Fibroblast of lung (primary cell): ENCODE measurements at regions not wholly inside any gene's neighbourhood (a gene's known extent, or its start where the extent isn't known, plus 50 kb on each side); places are given as distances from the start of the nearest gene placed in this dataset.

ENCODE experiments used
- DNase-seq, 2 donors: peaks; one replicate each; pipeline versions ENCODE4 v3.0.0 to v3.0.0-alpha.2; 2010; ENCODE audit warnings: low read depth in 2 of 2
- H2AFZ ChIP-seq: 2 replicates; pipeline ENCODE4 v1.5.1; 2012; ENCODE audit warnings: low read length, control low read depth, inconsistent platforms
- H3K27ac ChIP-seq: 2 replicates; pipeline ENCODE4 v1.5.1; 2011; ENCODE audit warnings: low read length, control low read depth; ENCODE audit not compliant: insufficient read depth
- H3K27me3 ChIP-seq: 2 replicates; pipeline ENCODE4 v1.5.1; 2011; ENCODE audit warnings: mild to moderate bottlenecking, low read length; ENCODE audit not compliant: control insufficient read depth, insufficient read depth
- H3K36me3 ChIP-seq: 2 replicates; pipeline ENCODE4 v1.5.1; 2011; ENCODE audit warnings: low read length; ENCODE audit not compliant: control insufficient read depth, insufficient read depth
- H3K4me1 ChIP-seq: 2 replicates; pipeline ENCODE4 v1.5.1; 2011; ENCODE audit warnings: low read length; ENCODE audit not compliant: control insufficient read depth, insufficient read depth; ENCODE audit errors: extremely low read depth
- H3K4me2 ChIP-seq: 2 replicates; pipeline ENCODE4 v1.5.1; 2011; ENCODE audit warnings: low read length, control low read depth; ENCODE audit not compliant: insufficient read depth; ENCODE audit errors: extremely low read depth
- H3K4me3 ChIP-seq, 4 experiments: fragments of 200-600 bp in 1 of 4; sonication (generic) in 1 of 4; replicated peaks in 1 of 4; 2 replicates each; pipeline ENCODE4 v1.5.1; 2011 to 2016; ENCODE audit warnings: low read length in 4 of 4, low read depth in 3 of 4, mild to moderate bottlenecking in 3 of 4, control low read depth in 2 of 4, inconsistent platforms in 1 of 4, mixed read lengths in 1 of 4; ENCODE audit not compliant: insufficient read depth in 1 of 4; ENCODE audit errors: control extremely low read depth in 1 of 4
- H3K79me2 ChIP-seq: 2 replicates; pipeline ENCODE4 v1.5.1; 2012; ENCODE audit warnings: mild to moderate bottlenecking, low read length, inconsistent platforms; ENCODE audit not compliant: control insufficient read depth, insufficient read depth
- H3K9ac ChIP-seq: 2 replicates; pipeline ENCODE4 v1.5.1; 2011; ENCODE audit warnings: mild to moderate bottlenecking, low read length, control low read depth; ENCODE audit not compliant: insufficient read depth
- H3K9me3 ChIP-seq: 2 replicates; pipeline ENCODE4 v1.5.1; 2012; ENCODE audit warnings: low read depth, low read length; ENCODE audit not compliant: control insufficient read depth, insufficient read depth
- H4K20me1 ChIP-seq: 2 replicates; pipeline ENCODE4 v1.5.1; 2011; ENCODE audit warnings: low read length; ENCODE audit not compliant: control insufficient read depth, insufficient read depth; ENCODE audit errors: extremely low read depth
- CTCF ChIP-seq, 2 donors: IDR thresholded peaks in 1 of 2; conservative IDR thresholded peaks in 1 of 2; 1 replicate in 1 of 2; 2 replicates in 1 of 2; pipeline ENCODE4 v1.5.1; 2011 to 2012; ENCODE audit warnings: low read length in 2 of 2, control low read depth in 1 of 2, inconsistent platforms in 1 of 2, low read depth in 1 of 2, mild to moderate bottlenecking in 1 of 2
- EZH2 ChIP-seq: IDR thresholded peaks from 2 replicates; pipeline ENCODE4 v1.5.1; 2012; ENCODE audit warnings: low read length, control low read depth, mild to moderate bottlenecking; ENCODE audit errors: missing control alignments

- Histone ChIP-seq H4K20me1 (no peaks in the 10 kb centered on the region), H3K4me3 (no peak overlapping the region), H3K36me3 (no peaks in the 10 kb centered on the region), H3K4me1 (no peaks in the 10 kb centered on the region), H3K79me2 (no peaks in the 10 kb centered on the region), H3K4me2 (no peak overlapping the region), H3K9me3 (no peaks in the 10 kb centered on the region), H3K27ac (no peak overlapping the region), H2AFZ (no peak overlapping the region), H3K27me3 (no peaks in the 10 kb centered on the region), H3K9ac (no peak overlapping the region)
- no peak for DNase-seq
- no peak for TF ChIP-seq EZH2
- no peak for TF ChIP-seq CTCF (conservative IDR thresholded peaks at IDR 0.05 in 1 of 2, IDR thresholded peaks at IDR 0.05 in 1 of 2; ENCODE audit: low read depth in 1 of 2, low read length in 2 of 2)
Observed at GRCh38 chr5:2530609-2531008, 220.9 kb downstream of the IRX2 start.

- Histone ChIP-seq H2AFZ (no peak overlapping the region), H3K79me2 (no peaks in the 10 kb centered on the region), H3K36me3 (no peaks in the 10 kb centered on the region), H3K4me3 (no peak overlapping the region), H4K20me1 (no peaks in the 10 kb centered on the region), H3K4me2 (no peak overlapping the region), H3K4me1 (no peaks in the 10 kb centered on the region), H3K9ac (no peak overlapping the region), H3K9me3 (no peaks in the 10 kb centered on the region), H3K27me3 (no peaks in the 10 kb centered on the region), H3K27ac (no peak overlapping the region)
- TF ChIP-seq CTCF (conservative IDR thresholded peaks at IDR 0.05 in 1 of 2, IDR thresholded peaks at IDR 0.05 in 1 of 2; ENCODE audit: low read depth in 1 of 2, low read length in 2 of 2): no peak
- TF ChIP-seq EZH2: no peak
- DNase-seq: no peak
Observed at GRCh38 chr5:2529371-2530092, 221.9 kb downstream of the IRX2 start.

- Histone ChIP-seq H3K27me3 (no peaks in the 10 kb centered on the region), H3K79me2 (no peaks in the 10 kb centered on the region), H3K9me3 (no peaks in the 10 kb centered on the region), H3K9ac (no peak overlapping the region), H3K4me3 (no peak overlapping the region), H4K20me1 (no peaks in the 10 kb centered on the region), H3K27ac (no peak overlapping the region), H3K4me1 (no peaks in the 10 kb centered on the region), H3K4me2 (no peak overlapping the region), H3K36me3 (no peaks in the 10 kb centered on the region), H2AFZ (no peak overlapping the region)
- no peak for TF ChIP-seq CTCF (conservative IDR thresholded peaks at IDR 0.05 in 1 of 2, IDR thresholded peaks at IDR 0.05 in 1 of 2; ENCODE audit: low read depth in 1 of 2, low read length in 2 of 2)
- TF ChIP-seq EZH2: no peak
- no peak for DNase-seq
Observed at GRCh38 chr5:2525351-2525750, 226.1 kb downstream of the IRX2 start.
